HG03103 (cell line): ENCODE measurements at regions not wholly inside any gene's neighbourhood (a gene's known extent, or its start where the extent isn't known, plus 50 kb on each side); places are given as distances from the start of the nearest gene placed in this dataset.
"Not testable (repeated sequence)": the region's sequence is repeated elsewhere in the genome, so short reads cannot be mapped to it uniquely, and the experiment has no call there.

Experiments
- ATAC-seq: cut with Tn5 transposase; IDR thresholded peaks from one replicate; pipeline ENCODE4 v1.9.1; 2021; ENCODE audit warnings: low read depth; ENCODE audit not compliant: unreplicated experiment

GRCh38 chr10:120187168-120187567 lies 269.9 kb upstream of the PLPP4 start:
- ATAC-seq = not testable (repeated sequence)

DNA sequence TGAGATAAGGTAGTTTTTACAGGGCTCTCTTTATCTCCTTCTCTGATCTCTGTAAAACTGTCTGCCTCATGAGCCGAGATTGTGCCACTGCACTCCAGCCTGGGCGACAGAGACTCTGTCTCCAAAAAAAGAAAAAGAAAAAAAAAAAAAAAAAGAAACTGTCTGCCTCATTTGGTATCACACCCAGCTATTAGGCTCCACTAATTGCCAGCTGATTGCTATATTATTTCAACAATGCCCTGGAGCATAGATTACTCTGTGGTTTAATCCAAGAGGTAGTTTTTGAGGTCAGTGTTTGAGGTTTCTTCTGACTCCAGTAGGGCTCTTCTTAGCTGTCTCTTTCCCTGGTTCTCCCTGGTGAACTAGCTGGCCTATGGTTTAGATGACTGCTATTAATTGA lies 268.1 kb upstream of the PLPP4 start:
- no peak for ATAC-seq

DNA sequence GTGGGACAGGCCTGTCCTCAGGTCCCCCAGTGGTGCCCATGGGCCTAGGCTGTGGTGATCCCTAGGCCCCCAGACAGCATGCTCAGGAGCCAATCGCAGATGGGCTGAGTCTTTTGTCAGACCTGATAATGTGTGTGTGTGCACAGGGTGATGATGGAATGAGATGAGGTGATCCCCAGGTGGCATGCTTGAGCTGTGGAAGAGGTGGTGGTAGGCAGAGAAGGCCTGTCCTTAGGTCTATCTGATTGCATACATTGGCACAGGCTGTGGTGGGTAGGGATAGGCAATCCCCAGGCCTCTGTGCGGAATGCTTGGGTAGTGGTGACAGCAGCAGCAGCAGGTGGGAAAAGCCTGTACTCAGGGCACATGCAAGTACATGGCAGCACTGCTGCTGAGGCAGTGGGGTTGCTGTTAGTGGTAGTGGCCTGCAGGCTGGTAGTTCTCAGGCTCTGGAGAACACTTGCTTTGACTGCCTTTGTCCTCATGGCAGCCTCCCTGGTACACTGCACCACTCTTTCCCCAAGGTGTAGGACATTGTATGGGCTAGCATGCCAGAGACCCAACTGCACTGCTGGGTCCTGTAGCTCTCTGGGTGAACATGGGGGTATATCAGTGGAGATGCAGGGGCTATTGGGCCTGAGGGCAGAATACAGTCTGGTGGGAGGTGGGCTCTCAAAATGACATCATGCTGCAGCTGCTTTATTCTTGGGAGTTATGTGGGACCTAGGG lies 260.9 kb upstream of the PLPP4 start:
- no peak for ATAC-seq

DNA sequence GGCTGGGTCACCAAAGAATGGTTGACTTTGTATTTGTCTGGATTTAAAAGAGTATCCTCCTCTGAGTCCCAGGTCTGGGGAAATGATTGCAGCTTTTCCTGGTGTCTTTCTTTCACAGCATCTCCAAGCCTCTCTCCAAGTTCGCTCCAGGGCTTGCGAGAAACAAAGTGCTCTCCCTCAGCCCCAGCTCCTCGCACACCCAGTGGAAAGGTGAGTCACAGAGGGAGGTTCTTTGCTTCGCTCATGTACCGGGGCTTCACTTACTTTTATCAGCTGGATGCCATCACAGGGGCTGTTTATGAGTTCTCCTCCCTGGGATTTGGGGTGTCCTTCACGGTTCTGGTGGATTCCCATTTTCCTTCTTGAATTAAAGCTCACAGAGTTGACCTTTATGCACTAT lies 252.2 kb upstream of the PLPP4 start:
- ATAC-seq = no peak

DNA sequence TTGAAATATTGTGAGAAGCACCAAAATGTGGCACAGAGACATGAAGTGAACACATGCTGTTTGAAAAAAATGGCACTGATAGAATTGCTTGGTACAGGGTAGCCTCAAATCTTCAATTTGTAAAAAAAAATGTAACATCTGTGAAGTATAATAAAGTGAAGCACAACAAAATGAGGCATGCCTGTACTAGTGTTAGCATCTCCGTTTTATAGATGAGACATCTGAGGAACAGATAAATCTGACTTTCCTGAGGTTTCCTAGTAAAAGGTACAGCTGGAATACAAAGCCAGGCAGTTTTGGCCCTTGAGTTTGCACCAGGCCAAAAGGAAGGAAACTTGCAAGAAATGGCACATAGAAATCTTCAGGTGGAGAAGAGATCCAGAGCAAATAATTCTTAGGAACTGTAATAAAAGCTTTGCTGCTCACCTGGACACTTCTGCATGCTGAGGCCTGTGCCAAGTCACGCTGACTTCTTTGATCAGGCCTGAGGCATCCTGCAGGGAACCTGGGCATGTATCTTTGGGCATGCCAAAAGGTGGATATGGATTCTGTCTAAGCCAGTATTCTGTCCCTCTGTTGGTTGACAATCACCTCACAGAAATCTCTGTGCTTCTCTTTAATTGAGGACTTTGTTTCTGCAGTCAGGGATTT lies 251.5 kb upstream of the PLPP4 start:
- ATAC-seq = no peak

DNA sequence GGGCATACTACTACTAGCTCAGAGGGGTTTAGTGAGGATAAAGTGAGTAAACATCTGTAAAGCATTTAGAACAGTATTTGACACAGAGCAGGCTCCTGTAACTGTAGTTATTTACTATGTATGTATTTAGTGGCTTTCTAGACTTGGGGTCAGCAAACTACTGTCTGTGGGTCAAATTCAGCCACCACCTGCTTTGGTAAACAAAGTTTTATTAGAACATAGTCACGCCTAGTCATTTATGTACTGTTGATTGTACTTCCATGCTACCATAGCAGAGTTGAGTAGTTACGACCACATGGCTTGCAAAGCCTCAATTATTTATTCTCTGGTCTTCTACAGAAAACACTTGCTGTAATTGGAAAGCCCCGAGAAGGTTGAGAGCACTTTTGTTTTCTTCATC lies 248.5 kb upstream of the PLPP4 start:
- no peak for ATAC-seq

- ATAC-seq = no peak
These were observed 247.8 kb upstream of the PLPP4 start for GRCh38 chr10:120209124-120209762.

- ATAC-seq = no peak
These were observed 244.8 kb upstream of the PLPP4 start for GRCh38 chr10:120212275-120212674.

- ATAC-seq = not testable (repeated sequence)
These were observed 243.7 kb upstream of the PLPP4 start for GRCh38 chr10:120213283-120213682.

- ATAC-seq = no peak
These were observed 239.3 kb upstream of the PLPP4 start for GRCh38 chr10:120217736-120218135.

DNA sequence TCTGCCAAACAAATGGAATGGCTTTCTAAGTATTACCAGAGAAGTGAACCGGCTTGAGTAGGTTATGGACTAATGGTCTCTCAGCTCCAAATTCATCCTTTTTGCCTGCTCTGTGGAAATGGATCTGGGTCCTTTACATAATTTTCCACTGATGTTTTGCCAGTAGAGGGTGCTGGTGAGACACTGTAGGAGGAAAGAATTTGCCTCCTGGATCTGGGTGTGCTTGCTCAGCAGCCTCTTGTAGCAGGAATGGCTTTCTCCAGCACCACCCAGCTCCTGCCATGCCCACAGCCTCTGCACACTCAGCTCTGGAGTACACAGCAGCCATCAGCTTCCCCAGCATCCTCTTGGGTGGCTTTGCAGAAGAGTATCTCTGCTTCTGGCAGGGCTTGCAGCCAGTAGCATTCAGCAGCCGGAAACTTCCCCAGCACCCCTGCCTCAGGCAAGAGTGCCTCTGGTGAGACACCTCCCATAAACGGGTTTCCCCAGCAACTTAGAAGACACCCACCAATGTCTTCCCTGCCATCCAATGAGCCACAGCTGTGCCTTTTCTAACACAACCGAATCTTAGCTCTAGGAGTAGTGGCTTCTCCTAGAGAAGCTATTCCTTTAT lies 235.0 kb upstream of the PLPP4 start:
- ATAC-seq = no peak

- no peak for ATAC-seq
These were observed 227.4 kb upstream of the PLPP4 start for GRCh38 chr10:120229641-120230040.

GRCh38 chr10:120239695-120240094 lies 217.3 kb upstream of the PLPP4 start:
- not testable (repeated sequence) for ATAC-seq

- no peak for ATAC-seq
These were observed 205.1 kb upstream of the PLPP4 start for GRCh38 chr10:120251821-120252442.

DNA sequence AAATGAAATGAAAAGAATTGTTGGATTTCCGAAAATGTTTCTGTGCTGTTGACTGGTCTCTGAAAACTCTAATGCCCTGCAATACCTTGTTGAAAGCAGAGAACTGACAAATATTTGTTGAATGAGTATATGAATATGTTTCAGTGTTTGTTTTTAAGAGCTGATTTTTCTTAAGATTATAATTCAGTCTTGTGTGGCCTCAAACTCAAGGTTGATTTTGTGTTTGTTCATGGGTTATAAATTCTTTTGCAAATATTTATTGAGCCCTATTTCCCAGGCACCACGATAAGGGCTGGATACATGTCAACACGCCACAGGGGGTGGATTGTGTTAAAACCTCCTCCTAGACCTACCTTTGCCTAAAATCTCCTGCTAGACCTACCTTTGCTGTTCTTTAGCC lies 203.9 kb upstream of the PLPP4 start:
- no peak for ATAC-seq

DNA sequence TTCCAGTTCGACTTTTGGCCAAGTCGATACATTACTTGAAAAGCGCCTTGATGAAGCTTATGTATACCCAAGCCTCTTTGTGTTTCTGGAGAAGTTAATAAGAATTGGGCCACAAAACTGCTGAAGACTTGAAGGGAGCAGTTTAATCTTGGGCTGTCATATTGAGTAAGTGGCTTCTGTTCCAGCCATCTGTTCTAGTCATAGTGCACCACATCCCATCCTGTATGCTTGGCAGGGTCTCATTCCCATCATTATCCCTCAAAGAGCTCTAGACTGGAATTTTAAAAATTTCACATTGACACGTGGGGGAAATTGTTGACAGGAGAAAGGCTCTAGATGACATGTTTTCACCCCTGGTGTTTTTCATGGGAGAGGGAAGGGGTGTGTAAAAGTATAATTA lies 196.6 kb upstream of the PLPP4 start:
- ATAC-seq = no peak

DNA sequence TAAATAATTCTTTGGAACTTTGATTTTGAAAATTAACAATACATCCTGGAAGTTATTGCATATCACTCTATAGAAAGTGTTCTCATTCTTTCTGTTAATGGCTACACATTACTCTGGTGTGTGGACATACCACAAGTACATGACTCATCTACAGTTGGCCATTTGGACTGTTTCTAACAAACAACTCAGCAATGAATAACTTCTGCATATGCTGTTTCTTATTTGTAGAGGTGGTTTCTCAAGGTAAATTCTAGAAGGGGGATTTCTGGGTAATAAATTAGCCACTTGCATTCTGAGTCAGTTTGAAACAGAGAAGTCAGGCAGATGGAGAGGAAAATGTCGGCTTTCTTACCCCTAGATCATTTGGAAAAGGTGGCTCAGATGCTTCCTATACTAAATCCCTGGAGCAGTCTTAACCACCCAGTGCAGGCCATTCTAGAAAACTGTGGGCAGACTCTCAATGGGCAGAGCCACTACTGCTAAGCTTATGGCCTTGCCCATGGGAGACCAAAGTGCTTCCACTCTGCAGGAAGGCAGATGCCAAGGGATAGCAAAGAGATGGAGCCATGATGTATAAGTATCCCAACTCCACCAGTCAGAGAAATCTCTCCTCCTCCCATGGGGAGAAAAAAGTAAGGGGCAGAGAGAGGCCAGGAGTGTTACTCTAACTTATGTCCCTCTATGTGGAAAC lies 194.0 kb upstream of the PLPP4 start:
- ATAC-seq = no peak

DNA sequence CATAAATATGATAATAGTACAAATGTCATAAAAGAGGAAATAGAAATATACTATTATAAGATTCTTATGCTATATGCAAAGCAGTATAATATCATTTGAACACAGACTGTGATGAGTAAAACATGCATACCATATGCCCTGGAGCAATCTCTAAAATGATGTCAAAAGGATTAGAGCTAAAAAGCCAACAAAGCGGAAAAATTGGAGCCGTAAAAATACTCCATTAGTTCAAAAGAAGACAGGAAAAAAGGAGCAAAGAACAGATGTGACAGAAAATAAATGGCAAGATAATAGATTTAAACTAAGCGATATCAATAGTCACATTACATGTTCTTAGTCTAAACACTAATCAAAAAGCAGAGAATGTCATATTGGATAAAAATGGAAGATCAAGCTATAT lies 191.0 kb upstream of the PLPP4 start:
- no peak for ATAC-seq

DNA sequence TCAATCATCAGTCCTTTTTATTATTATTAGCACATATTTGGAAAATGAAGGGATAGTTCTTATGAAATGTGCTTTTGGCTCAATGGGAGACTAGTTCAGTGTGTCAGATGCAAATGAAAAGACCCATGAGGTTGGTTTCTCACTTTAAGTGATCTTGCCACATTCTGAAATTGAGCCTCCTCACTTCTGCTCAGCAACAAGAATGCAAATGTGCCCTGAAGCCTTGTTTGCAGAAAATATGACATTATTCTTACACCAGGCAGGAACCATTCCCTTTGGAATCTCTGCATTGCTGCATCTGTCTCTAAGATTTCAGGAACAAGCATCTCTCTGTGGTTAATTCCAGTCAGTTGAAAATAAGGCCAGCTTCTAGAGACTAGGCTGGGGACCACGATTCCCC lies 186.1 kb upstream of the PLPP4 start:
- ATAC-seq = no peak

DNA sequence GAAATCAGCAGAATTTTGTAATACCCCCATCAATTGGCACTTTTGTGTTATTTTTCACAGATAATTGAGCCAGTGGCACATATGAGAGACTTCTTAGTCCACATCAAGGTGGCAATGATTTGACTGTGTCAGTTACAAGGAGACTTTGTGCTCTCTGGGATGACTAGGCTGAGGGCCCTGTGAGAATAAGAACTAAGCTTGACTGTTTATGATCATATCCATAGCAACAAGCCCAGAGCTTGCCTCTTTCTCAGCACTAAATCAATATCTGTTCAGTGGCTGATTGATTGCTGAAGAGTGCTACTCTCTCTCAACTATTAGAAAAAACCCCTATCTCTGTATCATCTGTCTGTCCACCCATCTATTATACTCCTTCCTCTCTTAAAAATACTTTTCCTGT lies 185.3 kb upstream of the PLPP4 start:
- ATAC-seq = no peak
